ENCODE measurements at regions not wholly inside any gene's neighbourhood (a gene's known extent, or its start where the extent isn't known, plus 50 kb on each side); places are given as distances from the start of the nearest gene placed in this dataset.
"Not testable (repeated sequence)": the region's sequence is repeated elsewhere in the genome, so short reads cannot be mapped to it uniquely, and the experiment has no call there.

DNA sequence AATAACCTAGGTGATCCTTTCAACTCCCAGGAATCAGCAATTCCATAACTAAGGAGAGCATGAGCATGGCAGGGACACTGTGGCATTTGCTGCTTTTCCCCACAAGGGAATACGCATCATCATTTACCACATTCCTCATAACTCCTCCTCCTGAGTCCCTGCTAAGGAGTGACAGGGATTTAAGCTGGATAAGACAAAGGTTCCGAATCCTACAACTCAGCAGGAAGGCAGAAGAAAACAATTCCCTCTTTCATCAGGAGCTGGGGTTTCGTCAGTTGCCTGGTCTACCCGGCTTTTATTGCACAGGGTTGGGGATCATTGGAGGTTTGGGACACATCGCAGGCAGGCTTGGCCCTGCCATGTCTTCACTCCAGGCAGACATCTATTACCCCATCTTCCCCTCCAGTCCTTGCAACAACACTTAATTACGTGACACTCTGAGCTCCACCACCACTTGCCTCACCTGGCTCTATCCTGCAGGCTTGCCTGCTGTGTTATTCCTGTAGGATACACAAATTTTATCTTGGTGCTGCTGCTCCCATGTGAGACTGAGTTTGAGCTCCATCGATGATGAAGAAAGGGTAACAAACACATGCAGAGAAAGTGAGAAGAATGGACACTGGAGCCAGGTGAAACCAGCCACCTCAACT is 563.0 kb upstream of the KLF4 start:
- H3K4me3 ChIP-seq (ENCODE audit: low read depth in 1 of 5, low read length in 5 of 5): no peak overlapping the region
- H3K4me1 ChIP-seq (ENCODE audit: control insufficient read depth in 5 of 5, insufficient read depth in 5 of 5, low read length in 5 of 5): peaks cover 0 to 35% (median 15%) of the 10 kb centered on the region in 5 donors
- H3K27ac ChIP-seq (ENCODE audit: low read depth, low read length): no peak overlapping the region

DNA sequence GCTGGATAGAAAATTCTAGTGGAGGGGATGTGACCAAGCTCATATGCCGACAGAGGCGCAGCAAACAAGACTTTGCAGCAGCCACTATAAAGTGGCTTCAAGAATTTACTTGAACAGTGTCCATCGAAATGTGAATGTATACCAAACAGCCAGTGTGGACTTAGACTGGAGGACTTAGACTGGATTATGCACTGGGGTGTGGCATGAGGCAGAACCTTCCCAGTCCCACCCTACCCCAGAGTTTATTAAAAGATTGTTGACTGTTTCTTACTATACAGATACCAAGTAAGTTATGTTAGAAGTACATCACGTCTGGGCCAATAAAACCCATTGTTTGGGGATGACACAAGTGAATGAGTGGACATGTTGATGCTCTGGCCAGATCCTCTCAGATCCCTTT is 561.3 kb upstream of the KLF4 start:
- H3K27ac ChIP-seq (ENCODE audit: low read depth, low read length): no peak overlapping the region
- H3K4me1 ChIP-seq (ENCODE audit: control insufficient read depth in 5 of 5, insufficient read depth in 5 of 5, low read length in 5 of 5): peaks cover 0 to 23% (median 14%) of the 10 kb centered on the region in 5 donors

More for the DNA sequence above, 563.0 kb upstream of the KLF4 start:
- Histone ChIP-seq H3K36me3 (ENCODE audit: control insufficient read depth in 5 of 5, insufficient read depth in 5 of 5, low read length in 5 of 5) (no peaks in the 10 kb centered on the region), H3K9me3 (ENCODE audit: control insufficient read depth in 5 of 5, low read length in 5 of 5) (no peaks in the 10 kb centered on the region), H3K27me3 (ENCODE audit: control insufficient read depth in 5 of 5, insufficient read depth in 4 of 5, low read length in 5 of 5) (no peaks in the 10 kb centered on the region), H3K9ac (ENCODE audit: low read length in 5 of 5) (no peak overlapping the region)

DNA sequence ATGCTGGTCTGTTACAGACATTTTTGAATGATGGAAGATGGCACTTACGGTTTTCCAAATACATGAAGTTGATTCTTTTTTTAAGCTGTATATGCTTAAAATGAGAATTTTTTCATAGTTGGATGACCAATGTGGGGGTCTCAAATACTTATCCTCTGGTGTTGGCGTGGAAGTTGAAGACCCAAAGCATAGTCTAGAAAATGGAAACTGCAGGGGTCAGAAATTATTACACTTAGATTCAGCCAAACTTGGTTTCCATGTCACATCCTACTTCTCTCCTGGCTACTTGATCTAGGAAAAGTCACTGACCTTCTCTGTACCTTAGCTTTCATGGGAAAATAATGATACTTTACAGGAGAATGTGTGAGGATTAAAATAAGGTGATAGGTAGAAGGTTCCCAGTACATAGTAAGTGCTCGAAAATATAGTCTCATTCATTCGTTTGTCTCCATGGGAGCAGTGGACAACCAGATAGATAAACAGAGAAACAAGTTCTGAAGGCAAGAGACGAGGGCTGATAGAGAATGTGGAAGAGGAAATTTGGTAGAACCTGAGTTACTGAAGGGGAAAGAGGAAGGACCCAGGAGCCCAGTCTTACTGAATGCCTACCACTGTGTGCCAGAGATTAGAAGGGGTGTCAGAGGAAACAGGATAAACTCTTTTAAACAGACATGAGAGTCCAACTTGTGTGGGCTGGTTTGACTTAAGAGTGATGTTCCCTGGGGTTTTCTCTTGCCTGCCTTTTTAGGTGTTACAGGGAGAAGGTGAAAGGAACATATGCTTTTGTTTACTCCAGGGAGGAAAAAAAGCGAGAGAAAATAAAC is 560.3 kb upstream of the KLF4 start:
- Histone ChIP-seq H3K36me3 (ENCODE audit: control insufficient read depth in 5 of 5, insufficient read depth in 5 of 5, low read length in 5 of 5) (no peaks in the 10 kb centered on the region), H3K9ac (ENCODE audit: low read length in 5 of 5) (no peak overlapping the region), H3K4me1 (ENCODE audit: control insufficient read depth in 5 of 5, insufficient read depth in 5 of 5, low read length in 5 of 5) (peaks cover 0 to 20% (median 14%) of the 10 kb centered on the region in 5 donors), H3K27ac (ENCODE audit: low read depth, low read length) (no peak overlapping the region), H3K4me3 (ENCODE audit: low read depth in 1 of 5, low read length in 5 of 5) (no peak overlapping the region), H3K27me3 (ENCODE audit: control insufficient read depth in 5 of 5, insufficient read depth in 4 of 5, low read length in 5 of 5) (no peaks in the 10 kb centered on the region), H3K9me3 (ENCODE audit: control insufficient read depth in 5 of 5, low read length in 5 of 5) (no peaks in the 10 kb centered on the region)

More for the DNA sequence above, 561.3 kb upstream of the KLF4 start:
- no peaks in the 10 kb centered on the region for H3K9me3 ChIP-seq (ENCODE audit: control insufficient read depth in 5 of 5, low read length in 5 of 5)
- H3K27me3 ChIP-seq (ENCODE audit: control insufficient read depth in 5 of 5, insufficient read depth in 4 of 5, low read length in 5 of 5): no peaks in the 10 kb centered on the region
- no peak overlapping the region for H3K4me3 ChIP-seq (ENCODE audit: low read depth in 1 of 5, low read length in 5 of 5)
- no peaks in the 10 kb centered on the region for H3K36me3 ChIP-seq (ENCODE audit: control insufficient read depth in 5 of 5, insufficient read depth in 5 of 5, low read length in 5 of 5)
- no peak overlapping the region for H3K9ac ChIP-seq (ENCODE audit: low read length in 5 of 5)

DNA sequence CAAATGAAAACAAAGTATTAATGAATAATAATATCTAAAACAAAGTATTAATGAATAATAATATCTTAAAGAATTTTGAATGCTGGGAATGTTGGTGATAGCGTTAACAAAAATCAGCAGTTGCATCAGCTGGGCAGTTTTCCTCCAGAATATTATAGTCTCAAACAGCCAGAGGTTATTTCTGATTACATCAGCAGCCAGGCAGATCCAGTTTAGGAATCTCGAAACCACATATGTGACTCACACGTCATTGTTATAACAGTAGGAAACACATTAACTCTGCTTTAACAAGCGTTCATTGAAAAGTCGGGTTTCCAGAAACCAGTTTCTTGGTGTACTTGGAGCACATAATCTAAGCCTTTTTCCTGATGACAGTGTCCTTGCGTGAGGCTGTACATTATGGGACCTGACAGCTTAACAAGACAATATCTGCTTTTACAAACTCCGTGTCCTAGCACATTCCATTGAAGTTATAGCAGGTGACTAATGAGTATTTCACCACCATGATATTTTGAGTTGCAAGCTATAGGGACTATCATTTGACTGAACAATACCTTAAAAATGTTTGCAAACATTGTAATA is 559.5 kb upstream of the KLF4 start:
- H3K4me1 ChIP-seq (ENCODE audit: control insufficient read depth in 5 of 5, insufficient read depth in 5 of 5, low read length in 5 of 5): peaks cover 0 to 14% (median 10%) of the 10 kb centered on the region in 5 donors
- H3K9ac ChIP-seq (ENCODE audit: low read length in 5 of 5): no peak overlapping the region
- H3K4me3 ChIP-seq (ENCODE audit: low read depth in 1 of 5, low read length in 5 of 5): no peak overlapping the region
- no peak overlapping the region for H3K27ac ChIP-seq (ENCODE audit: low read depth, low read length)
- H3K27me3 ChIP-seq (ENCODE audit: control insufficient read depth in 5 of 5, insufficient read depth in 4 of 5, low read length in 5 of 5): no peaks in the 10 kb centered on the region
- H3K9me3 ChIP-seq (ENCODE audit: control insufficient read depth in 5 of 5, low read length in 5 of 5): peaks cover 0 to 5% (median 0%) of the 10 kb centered on the region in 5 donors
- no peaks in the 10 kb centered on the region for H3K36me3 ChIP-seq (ENCODE audit: control insufficient read depth in 5 of 5, insufficient read depth in 5 of 5, low read length in 5 of 5)

DNA sequence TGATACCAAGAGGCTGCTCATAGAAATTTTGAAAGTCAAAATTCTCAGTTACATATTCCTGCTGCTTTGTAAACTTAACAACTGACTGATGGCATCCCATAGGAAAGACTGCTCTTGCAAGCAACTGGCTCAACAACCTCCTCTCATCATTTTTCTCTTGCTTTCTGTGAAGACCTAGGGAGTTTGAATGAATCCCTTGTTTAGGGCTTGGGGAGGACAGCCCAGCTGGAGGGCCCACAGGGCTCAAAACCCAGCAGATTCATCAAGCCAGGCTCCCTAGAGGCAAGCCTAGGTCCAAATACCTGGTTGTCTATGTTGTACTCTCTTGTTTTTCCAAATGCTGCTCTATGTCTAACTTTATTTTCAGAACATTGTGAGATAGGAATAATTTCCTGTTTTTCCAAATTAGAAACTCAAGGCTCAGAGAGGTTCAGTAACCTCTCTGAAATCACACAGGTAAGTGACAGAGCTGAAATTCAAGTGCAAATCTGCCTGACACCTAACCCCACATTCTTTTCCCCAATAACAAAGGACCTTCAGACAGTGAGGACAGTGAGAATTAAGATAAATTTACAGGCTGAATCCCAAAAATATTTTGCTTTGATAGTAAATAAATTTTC is 558.9 kb upstream of the KLF4 start:
- Histone ChIP-seq H3K27me3 (ENCODE audit: control insufficient read depth in 5 of 5, insufficient read depth in 4 of 5, low read length in 5 of 5) (no peaks in the 10 kb centered on the region), H3K9ac (ENCODE audit: low read length in 5 of 5) (no peak overlapping the region), H3K27ac (ENCODE audit: low read depth, low read length) (no peak overlapping the region), H3K36me3 (ENCODE audit: control insufficient read depth in 5 of 5, insufficient read depth in 5 of 5, low read length in 5 of 5) (peaks cover 0 to 2% (median 0%) of the 10 kb centered on the region in 5 donors), H3K4me3 (ENCODE audit: low read depth in 1 of 5, low read length in 5 of 5) (no peak overlapping the region), H3K4me1 (ENCODE audit: control insufficient read depth in 5 of 5, insufficient read depth in 5 of 5, low read length in 5 of 5) (peaks cover 0 to 8% (median 4%) of the 10 kb centered on the region in 5 donors), H3K9me3 (ENCODE audit: control insufficient read depth in 5 of 5, low read length in 5 of 5) (peaks cover 2 to 11% (median 5%) of the 10 kb centered on the region in 5 donors)

DNA sequence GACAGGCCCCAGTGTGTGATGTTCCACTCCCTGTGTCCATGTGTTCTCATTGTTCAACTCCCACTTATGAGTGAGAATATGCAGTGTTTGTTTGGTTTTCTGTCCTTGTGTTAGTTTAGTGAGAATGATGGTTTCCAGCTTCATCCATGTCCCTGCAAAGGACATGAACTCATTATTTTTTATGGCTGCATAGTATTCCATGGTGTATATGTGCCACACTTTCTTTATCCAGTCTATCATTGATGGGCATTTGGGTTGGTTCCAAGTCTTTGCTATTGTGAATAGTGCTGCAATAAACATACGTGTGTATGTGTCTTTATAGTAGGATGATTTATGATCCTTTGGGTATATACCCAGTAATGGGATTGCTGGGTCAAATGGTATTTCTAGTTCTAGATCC is 558.2 kb upstream of the KLF4 start:
- not testable (repeated sequence) for H3K9ac ChIP-seq (ENCODE audit: low read length in 5 of 5); H3K4me1 ChIP-seq (ENCODE audit: control insufficient read depth in 5 of 5, insufficient read depth in 5 of 5, low read length in 5 of 5); H3K36me3 ChIP-seq (ENCODE audit: control insufficient read depth in 5 of 5, insufficient read depth in 5 of 5, low read length in 5 of 5); H3K27ac ChIP-seq (ENCODE audit: low read depth, low read length); H3K27me3 ChIP-seq (ENCODE audit: control insufficient read depth in 5 of 5, insufficient read depth in 4 of 5, low read length in 5 of 5); H3K4me3 ChIP-seq (ENCODE audit: low read depth in 1 of 5, low read length in 5 of 5)
- H3K9me3 ChIP-seq (ENCODE audit: control insufficient read depth in 5 of 5, low read length in 5 of 5): peaks cover 4 to 13% (median 6%) of the 10 kb centered on the region in 5 donors

DNA sequence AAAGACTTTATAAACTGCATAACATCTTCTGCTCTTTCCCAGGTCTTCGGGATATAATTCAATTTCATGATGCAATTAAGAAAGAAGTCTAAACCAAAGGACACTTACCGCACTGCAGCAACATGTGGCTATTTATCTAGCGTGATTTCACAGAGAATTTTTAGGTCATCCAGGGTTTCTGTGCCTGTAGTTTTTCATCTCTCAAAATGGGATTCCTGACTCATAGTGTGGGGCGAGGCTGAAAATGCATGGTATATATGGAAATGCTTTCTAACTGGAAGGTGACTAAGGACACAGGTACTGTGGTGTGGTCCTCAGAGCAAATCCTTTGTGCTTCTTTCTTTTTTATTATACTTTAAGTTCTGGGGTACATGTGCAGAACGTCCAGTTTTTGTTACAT is 557.7 kb upstream of the KLF4 start:
- no peak overlapping the region for H3K4me3 ChIP-seq (ENCODE audit: low read depth in 1 of 5, low read length in 5 of 5)
- H3K9me3 ChIP-seq (ENCODE audit: control insufficient read depth in 5 of 5, low read length in 5 of 5): peaks cover 4 to 16% (median 6%) of the 10 kb centered on the region in 5 donors
- peaks cover 0 to 2% (median 0%) of the 10 kb centered on the region in 5 donors for H3K36me3 ChIP-seq (ENCODE audit: control insufficient read depth in 5 of 5, insufficient read depth in 5 of 5, low read length in 5 of 5)
- no peaks in the 10 kb centered on the region for H3K27me3 ChIP-seq (ENCODE audit: control insufficient read depth in 5 of 5, insufficient read depth in 4 of 5, low read length in 5 of 5)
- H3K27ac ChIP-seq (ENCODE audit: low read depth, low read length): no peak overlapping the region
- peaks cover 0 to 3% (median 0%) of the 10 kb centered on the region in 5 donors for H3K4me1 ChIP-seq (ENCODE audit: control insufficient read depth in 5 of 5, insufficient read depth in 5 of 5, low read length in 5 of 5)
- no peak overlapping the region for H3K9ac ChIP-seq (ENCODE audit: low read length in 5 of 5)

DNA sequence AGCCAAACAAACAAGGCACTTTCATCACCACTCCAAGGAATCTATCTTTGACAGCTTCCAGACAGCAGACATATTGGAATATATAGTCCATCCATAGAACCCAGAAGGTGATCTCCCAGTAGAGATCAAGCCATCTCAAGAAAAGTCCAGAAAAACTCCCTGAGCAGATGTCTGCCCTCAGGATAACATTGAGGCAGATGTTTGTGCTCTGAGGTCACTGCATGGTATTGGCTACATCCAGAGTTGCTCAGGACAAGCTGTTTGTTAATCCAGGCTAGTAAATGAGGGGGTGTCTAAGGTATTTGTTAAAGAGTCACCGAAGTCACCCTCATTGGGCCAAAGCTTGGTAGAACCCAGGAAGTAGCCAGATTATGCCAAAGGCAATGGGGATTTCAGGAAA is 556.3 kb upstream of the KLF4 start:
- H3K36me3 ChIP-seq (ENCODE audit: control insufficient read depth in 5 of 5, insufficient read depth in 5 of 5, low read length in 5 of 5): peaks cover 0 to 2% (median 0%) of the 10 kb centered on the region in 5 donors
- peaks cover 4 to 16% (median 6%) of the 10 kb centered on the region in 5 donors for H3K9me3 ChIP-seq (ENCODE audit: control insufficient read depth in 5 of 5, low read length in 5 of 5)
- H3K27ac ChIP-seq (ENCODE audit: low read depth, low read length): no peak overlapping the region
- no peak overlapping the region for H3K4me3 ChIP-seq (ENCODE audit: low read depth in 1 of 5, low read length in 5 of 5)
- H3K9ac ChIP-seq (ENCODE audit: low read length in 5 of 5): no peak overlapping the region
- no peaks in the 10 kb centered on the region for H3K27me3 ChIP-seq (ENCODE audit: control insufficient read depth in 5 of 5, insufficient read depth in 4 of 5, low read length in 5 of 5)
- no peaks in the 10 kb centered on the region for H3K4me1 ChIP-seq (ENCODE audit: control insufficient read depth in 5 of 5, insufficient read depth in 5 of 5, low read length in 5 of 5)

DNA sequence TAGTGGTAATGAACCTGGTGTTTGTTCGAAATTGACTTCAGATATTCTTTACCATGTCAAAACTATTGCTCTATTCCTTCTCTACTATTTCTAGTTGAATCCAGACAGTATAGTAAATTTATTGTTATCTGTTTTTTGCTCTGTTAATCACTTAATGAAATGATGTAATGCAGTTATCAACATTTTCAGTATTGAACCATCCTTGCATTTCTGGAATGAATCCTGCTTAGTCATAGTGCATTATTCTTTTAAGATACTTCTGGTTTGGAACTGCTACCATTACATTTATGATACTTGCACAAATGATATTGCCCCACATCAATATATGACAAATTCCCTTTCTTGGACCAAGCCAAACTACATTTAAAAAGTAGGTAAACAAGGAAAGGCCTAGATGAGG is 554.0 kb upstream of the KLF4 start:
- Histone ChIP-seq H3K4me1 (ENCODE audit: control insufficient read depth in 5 of 5, insufficient read depth in 5 of 5, low read length in 5 of 5) (no peaks in the 10 kb centered on the region), H3K27ac (ENCODE audit: low read depth, low read length) (no peak overlapping the region), H3K4me3 (ENCODE audit: low read depth in 1 of 5, low read length in 5 of 5) (no peak overlapping the region)

More for the DNA sequence above, 554.0 kb upstream of the KLF4 start:
- peaks cover 0 to 2% (median 0%) of the 10 kb centered on the region in 5 donors for H3K36me3 ChIP-seq (ENCODE audit: control insufficient read depth in 5 of 5, insufficient read depth in 5 of 5, low read length in 5 of 5)
- H3K27me3 ChIP-seq (ENCODE audit: control insufficient read depth in 5 of 5, insufficient read depth in 4 of 5, low read length in 5 of 5): no peaks in the 10 kb centered on the region
- no peak overlapping the region for H3K9ac ChIP-seq (ENCODE audit: low read length in 5 of 5)
- H3K9me3 ChIP-seq (ENCODE audit: control insufficient read depth in 5 of 5, low read length in 5 of 5): peaks cover 4 to 16% (median 6%) of the 10 kb centered on the region in 5 donors

Measured in subcutaneous abdominal adipose tissue (tissue), 5 donors.